ENCODE measurements at regions not wholly inside any gene's neighbourhood (a gene's known extent, or its start where the extent isn't known, plus 50 kb on each side); places are given as distances from the start of the nearest gene placed in this dataset.
"Not testable (repeated sequence)": the region's sequence is repeated elsewhere in the genome, so short reads cannot be mapped to it uniquely, and the experiment has no call there.

DNA sequence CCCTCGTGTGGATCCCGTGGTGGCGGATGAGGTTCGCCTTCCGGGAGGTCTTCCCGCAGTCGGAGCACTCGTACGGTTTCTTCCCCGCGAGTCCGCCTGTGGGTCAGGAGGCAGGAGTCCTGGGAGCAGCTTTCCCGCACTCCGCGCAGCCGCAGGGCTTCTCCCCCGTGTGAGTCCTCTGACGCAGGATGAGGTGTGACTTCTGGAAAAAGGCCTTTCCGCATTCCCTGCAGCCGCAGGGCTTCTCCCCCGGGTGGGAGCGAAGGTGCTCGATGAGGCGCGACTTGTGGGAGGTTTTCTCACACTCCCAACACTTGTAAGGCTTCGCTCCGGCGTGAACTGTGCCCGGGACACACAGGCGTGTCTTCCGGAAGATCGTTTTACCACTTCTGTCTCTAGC is 68.8 kb upstream of the WIPI2 start:
- not testable (repeated sequence) for DNase-seq

DNA sequence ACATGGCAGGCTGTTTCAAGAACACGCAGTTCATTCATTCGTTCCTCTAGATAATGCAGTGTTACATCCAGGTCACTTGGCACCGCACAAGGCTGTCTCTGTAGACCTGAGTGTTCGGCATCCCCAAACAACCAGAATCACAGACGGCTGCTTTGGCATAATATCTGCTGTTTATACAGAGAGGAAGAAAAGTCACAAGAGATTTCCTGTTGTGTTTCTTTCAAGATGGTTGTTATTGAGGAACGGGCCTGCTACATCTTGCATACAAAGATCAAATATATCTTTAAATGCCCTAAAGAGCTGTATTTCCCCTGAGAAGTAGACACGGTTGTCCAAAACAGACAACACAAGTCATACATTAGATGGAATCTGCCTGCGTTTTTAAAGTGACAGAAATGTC is 58.8 kb upstream of the WIPI2 start:
- DNase-seq, result not testable (repeated sequence)

DNA sequence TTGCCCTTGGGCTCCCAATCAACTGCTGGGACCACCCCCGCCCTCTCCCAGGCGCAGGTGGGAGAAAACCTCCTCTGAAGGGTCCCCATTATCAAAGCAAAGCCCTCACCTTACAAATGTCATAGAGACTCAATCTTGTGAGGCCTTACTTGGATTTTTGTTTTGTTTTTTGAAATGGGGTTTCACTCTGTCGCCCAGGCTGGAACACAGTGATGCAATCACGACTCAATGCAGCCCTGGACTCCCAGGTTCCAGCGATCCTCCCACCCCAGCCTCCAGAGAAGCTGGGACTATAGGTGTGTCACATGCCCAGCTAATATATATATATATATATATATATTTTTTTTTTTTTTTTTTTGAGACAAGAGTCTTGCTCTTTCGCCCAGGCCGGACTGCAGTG is 57.5 kb upstream of the WIPI2 start:
- DNase-seq, result no peak

DNA sequence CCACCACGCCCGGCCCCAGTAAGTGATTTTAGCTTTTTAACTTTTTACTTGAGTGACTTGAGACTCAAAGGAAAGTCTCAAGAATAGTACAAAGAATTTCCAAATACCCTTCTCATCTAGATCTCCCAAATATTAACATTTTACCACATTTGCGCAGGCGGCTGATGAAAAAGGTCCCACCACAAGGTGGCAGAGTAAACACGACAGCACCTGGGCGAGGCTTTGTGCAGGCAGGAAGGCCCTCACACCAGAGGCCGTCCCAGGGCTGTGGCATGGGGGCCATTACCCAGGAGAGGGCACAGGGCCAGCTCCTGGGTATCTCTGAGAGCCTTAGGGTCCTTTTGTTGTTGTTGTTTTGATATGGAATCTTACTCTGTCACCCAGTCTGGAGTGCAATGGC is 50.0 kb upstream of the WIPI2 start:
- DNase-seq, result peak; percentile 21

Measured in GDM1 (cell line).